ACC112 (cell line): ENCODE measurements at regions not wholly inside any gene's neighbourhood (a gene's known extent, or its start where the extent isn't known, plus 50 kb on each side); places are given as distances from the start of the nearest gene placed in this dataset.

Source experiments
- H2AFZ ChIP-seq: fragments of 200-600 bp; sonication (generic); one replicate; pipeline ENCODE4 v1.6.0; 2017; ENCODE audit warnings: antibody characterized with exemption, low read length; ENCODE audit not compliant: unreplicated experiment
- H3K27ac ChIP-seq: fragments of 200-600 bp; sonication (generic); 2 replicates; pipeline ENCODE4 v1.5.1; 2014; ENCODE audit warnings: low read depth, mild to moderate bottlenecking, antibody characterized with exemption, low read length, moderate library complexity
- H3K27me3 ChIP-seq: fragments of 200-600 bp; sonication (generic); 2 replicates; pipeline ENCODE4 v1.6.1; 2014; ENCODE audit warnings: mild to moderate bottlenecking, antibody characterized with exemption, low read length, moderate library complexity, mixed read lengths; ENCODE audit not compliant: insufficient read depth
- H3K36me3 ChIP-seq: fragments of 200-600 bp; sonication (generic); 2 replicates; pipeline ENCODE4 v1.6.1; 2016; ENCODE audit warnings: mild to moderate bottlenecking, antibody characterized with exemption, low read length, moderate library complexity, mixed read lengths; ENCODE audit not compliant: insufficient read depth
- H3K4me1 ChIP-seq: fragments of 200-600 bp; sonication (generic); one replicate; pipeline ENCODE4 v1.6.1; 2016; ENCODE audit warnings: low read length, mixed read lengths; ENCODE audit not compliant: insufficient read depth, unreplicated experiment, control insufficient read depth
- H3K4me3 ChIP-seq: fragments of 200-600 bp; sonication (generic); 2 replicates; pipeline ENCODE4 v1.5.1; 2014; ENCODE audit warnings: mild to moderate bottlenecking, low read depth, low read length
- H3K79me2 ChIP-seq: fragments of 200-600 bp; sonication (generic); one replicate; pipeline ENCODE4 v1.6.0; 2016; ENCODE audit warnings: low read length; ENCODE audit not compliant: control insufficient read depth, unreplicated experiment, insufficient read depth

- H3K79me2 ChIP-seq: no peaks in the 10 kb centered on the region
- H3K27me3 ChIP-seq: no peaks in the 10 kb centered on the region
- H2AFZ ChIP-seq: no peak overlapping the region
- no peak overlapping the region for H3K27ac ChIP-seq
- no peaks in the 10 kb centered on the region for H3K4me1 ChIP-seq
- no peak overlapping the region for H3K4me3 ChIP-seq
- no peaks in the 10 kb centered on the region for H3K36me3 ChIP-seq
Observed at GRCh38 chr4:14084598-14084997, 457.1 kb upstream of the BOD1L1 start.

- peaks cover 9% of the 10 kb centered on the region for H3K4me1 ChIP-seq
- no peak overlapping the region for H3K27ac ChIP-seq
- peaks cover 8% of the 10 kb centered on the region; the same call in 1 of the 2 replicates for H3K36me3 ChIP-seq
- H2AFZ ChIP-seq: no peak overlapping the region
- no peaks in the 10 kb centered on the region for H3K27me3 ChIP-seq
- H3K79me2 ChIP-seq: no peaks in the 10 kb centered on the region
- no peak overlapping the region for H3K4me3 ChIP-seq
Observed at GRCh38 chr4:14087459-14087858, 459.9 kb upstream of the BOD1L1 start.

GRCh38 chr4:14087921-14088320 lies 460.4 kb upstream of the BOD1L1 start:
- no peaks in the 10 kb centered on the region for H3K79me2 ChIP-seq
- H3K36me3 ChIP-seq: peaks cover 8% of the 10 kb centered on the region; the same call in 1 of the 2 replicates
- no peak overlapping the region for H3K27ac ChIP-seq
- peaks cover 12% of the 10 kb centered on the region for H3K4me1 ChIP-seq
- no peaks in the 10 kb centered on the region for H3K27me3 ChIP-seq
- no peak overlapping the region for H3K4me3 ChIP-seq
- no peak overlapping the region for H2AFZ ChIP-seq

GRCh38 chr4:14091531-14091930 lies 464.0 kb upstream of the BOD1L1 start:
- peaks cover 22% of the 10 kb centered on the region for H3K4me1 ChIP-seq
- H2AFZ ChIP-seq: no peak overlapping the region
- H3K27me3 ChIP-seq: no peaks in the 10 kb centered on the region
- no peaks in the 10 kb centered on the region for H3K79me2 ChIP-seq
- no peak overlapping the region for H3K4me3 ChIP-seq
- H3K27ac ChIP-seq: no peak overlapping the region
- peaks cover 8% of the 10 kb centered on the region; the same call in 1 of the 2 replicates for H3K36me3 ChIP-seq

GRCh38 chr4:14091966-14092365 lies 464.4 kb upstream of the BOD1L1 start:
- H3K27me3 ChIP-seq: no peaks in the 10 kb centered on the region
- H3K4me3 ChIP-seq: no peak overlapping the region

GRCh38 chr4:14092741-14093140 lies 465.2 kb upstream of the BOD1L1 start:
- Histone ChIP-seq H3K27me3 (no peaks in the 10 kb centered on the region), H3K27ac (no peak overlapping the region), H2AFZ (no peak overlapping the region), H3K79me2 (no peaks in the 10 kb centered on the region), H3K4me3 (no peak overlapping the region), H3K4me1 (peaks cover 32% of the 10 kb centered on the region), H3K36me3 (peaks cover 8% of the 10 kb centered on the region; the same call in 1 of the 2 replicates)

More at GRCh38 chr4:14091966-14092365, 464.4 kb upstream of the BOD1L1 start:
- no peak overlapping the region for H2AFZ ChIP-seq
- H3K36me3 ChIP-seq: peaks cover 8% of the 10 kb centered on the region; the same call in 1 of the 2 replicates
- no peak overlapping the region for H3K27ac ChIP-seq
- H3K4me1 ChIP-seq: peaks cover 27% of the 10 kb centered on the region
- H3K79me2 ChIP-seq: no peaks in the 10 kb centered on the region

GRCh38 chr4:14095831-14096230 lies 468.3 kb upstream of the BOD1L1 start:
- peaks cover 32% of the 10 kb centered on the region for H3K4me1 ChIP-seq
- H2AFZ ChIP-seq: no peak overlapping the region
- H3K27me3 ChIP-seq: no peaks in the 10 kb centered on the region

GRCh38 chr4:14096396-14096965 lies 469.0 kb upstream of the BOD1L1 start:
- Histone ChIP-seq H3K36me3 (peaks cover 3% of the 10 kb centered on the region; the same call in 1 of the 2 replicates), H3K4me3 (no peak overlapping the region), H3K79me2 (no peaks in the 10 kb centered on the region), H2AFZ (peak overlapping the region; percentile 69), H3K27ac (peak overlapping the region; percentile 82), H3K4me1 (peaks cover 32% of the 10 kb centered on the region), H3K27me3 (no peaks in the 10 kb centered on the region)

More at GRCh38 chr4:14095831-14096230, 468.3 kb upstream of the BOD1L1 start:
- H3K27ac ChIP-seq: peak overlapping the region; percentile 82
- no peaks in the 10 kb centered on the region for H3K79me2 ChIP-seq
- no peak overlapping the region for H3K4me3 ChIP-seq
- H3K36me3 ChIP-seq: peaks cover 8% of the 10 kb centered on the region; the same call in 1 of the 2 replicates

GRCh38 chr4:14100349-14100748 lies 472.8 kb upstream of the BOD1L1 start:
- peaks cover 19% of the 10 kb centered on the region for H3K4me1 ChIP-seq
- H3K27me3 ChIP-seq: no peaks in the 10 kb centered on the region
- H3K27ac ChIP-seq: no peak overlapping the region

GRCh38 chr4:14110407-14110806 lies 482.9 kb upstream of the BOD1L1 start:
- Histone ChIP-seq H3K27me3 (no peaks in the 10 kb centered on the region), H3K4me3 (peak overlapping the region; percentile 71; the same call in 1 of the 2 replicates), H3K4me1 (peaks cover 40% of the 10 kb centered on the region), H3K27ac (peak overlapping the region; percentile 95), H3K79me2 (peaks cover 25% of the 10 kb centered on the region), H3K36me3 (no peaks in the 10 kb centered on the region), H2AFZ (no peak overlapping the region)

More at GRCh38 chr4:14100349-14100748, 472.8 kb upstream of the BOD1L1 start:
- no peaks in the 10 kb centered on the region for H3K36me3 ChIP-seq
- H3K79me2 ChIP-seq: no peaks in the 10 kb centered on the region
- no peak overlapping the region for H3K4me3 ChIP-seq
- H2AFZ ChIP-seq: no peak overlapping the region

GRCh38 chr4:14111730-14112181 lies 484.2 kb upstream of the BOD1L1 start:
- Histone ChIP-seq H3K36me3 (no peaks in the 10 kb centered on the region), H3K27ac (peak overlapping the region; percentile 95), H3K27me3 (no peaks in the 10 kb centered on the region), H3K79me2 (peaks cover 38% of the 10 kb centered on the region), H2AFZ (peak overlapping the region; percentile 18), H3K4me1 (peaks cover 47% of the 10 kb centered on the region), H3K4me3 (peak overlapping the region; percentile 71)
